GM12891 (cell line): ENCODE measurements at regions not wholly inside any gene's neighbourhood (a gene's known extent, or its start where the extent isn't known, plus 50 kb on each side); places are given as distances from the start of the nearest gene placed in this dataset.

Source experiments
- POLR2A ChIP-seq: IDR thresholded peaks from 2 replicates; pipeline ENCODE4 v1.6.1; 2011; ENCODE audit warnings: low read depth, low read length, control low read depth
- POLR2AphosphoS5 ChIP-seq: IDR thresholded peaks from 2 replicates; pipeline ENCODE4 v1.6.1; 2011; ENCODE audit warnings: low read depth, low read length, control low read depth
- POU2F2 ChIP-seq: IDR thresholded peaks from 2 replicates; pipeline ENCODE4 v1.6.1; 2011; ENCODE audit warnings: low read depth, mild to moderate bottlenecking, control low read depth, low read length, moderate library complexity
- SPI1 ChIP-seq: IDR thresholded peaks from 2 replicates; pipeline ENCODE4 v1.6.1; 2011; ENCODE audit warnings: low read depth, low read length, control low read depth
- TAF1 ChIP-seq: IDR thresholded peaks from 2 replicates; pipeline ENCODE4 v1.6.1; 2011; ENCODE audit warnings: low read depth, low read length, control low read depth

DNA sequence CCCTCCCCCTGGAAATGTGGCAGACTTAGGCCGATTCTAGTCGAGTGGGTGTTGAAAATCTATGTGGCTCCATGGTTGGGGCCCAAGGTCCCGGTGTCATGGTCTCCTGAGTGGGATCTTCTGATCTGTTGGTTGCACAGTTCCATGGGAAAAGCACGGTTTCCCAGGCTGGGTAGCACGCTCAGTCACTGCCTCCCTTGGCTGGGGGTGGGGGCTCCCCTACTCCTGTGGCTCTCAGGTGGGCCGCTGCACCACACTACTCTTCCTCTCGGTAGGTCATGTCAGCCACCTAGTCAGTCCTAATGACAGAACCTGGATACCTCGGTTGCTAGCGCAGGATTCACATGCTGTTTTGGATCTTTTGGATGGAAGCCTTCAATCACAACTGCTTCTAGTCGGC lies 247.0 kb downstream of the SPRY2 start:
- TF ChIP-seq POLR2A (no peak), POLR2AphosphoS5 (no peak), SPI1 (no peak), TAF1 (no peak), POU2F2 (no peak)
